Thoracic aorta (tissue), 2 donors: ENCODE measurements at regions not wholly inside any gene's neighbourhood (a gene's known extent, or its start where the extent isn't known, plus 50 kb on each side); places are given as distances from the start of the nearest gene placed in this dataset.

Experiments used
- ATAC-seq: fragments of 150-250 bp; one replicate; pipeline ENCODE4 v1.8.0; 2017; ENCODE audit warnings: low read depth; ENCODE audit not compliant: insufficient number of reproducible peaks, low FRiP score
- DNase-seq: peaks from one replicate; pipeline ENCODE4 v3.0.0-alpha.2; 2020; ENCODE audit warnings: low spot score
- H3K27ac ChIP-seq, 2 donors: fragments of 200-600 bp; sonication (generic); 1 replicate in 1 of 2; 2 replicates in 1 of 2; pipeline ENCODE4 v1.5.1; 2016; ENCODE audit warnings: mild to moderate bottlenecking in 2 of 2, moderate library complexity in 2 of 2
- H3K27me3 ChIP-seq: fragments of 200-600 bp; sonication (generic); replicated peaks from 2 replicates; pipeline ENCODE4 v1.6.0; 2016; ENCODE audit warnings: mild to moderate bottlenecking; ENCODE audit not compliant: insufficient read depth
- H3K36me3 ChIP-seq: fragments of 200-600 bp; sonication (generic); one replicate; pipeline ENCODE4 v1.5.1; 2016
- H3K4me1 ChIP-seq, 2 donors: fragments of 200-600 bp; sonication (generic); 1 replicate in 1 of 2; 2 replicates in 1 of 2; pipeline versions ENCODE4 v1.5.1 to v1.6.0; 2016; ENCODE audit warnings: low read depth in 2 of 2, mild to moderate bottlenecking in 1 of 2; ENCODE audit not compliant: control insufficient read depth in 1 of 2
- H3K4me3 ChIP-seq: fragments of 200-600 bp; sonication (generic); 2 replicates; pipeline ENCODE4 v1.5.1; 2016; ENCODE audit warnings: mild to moderate bottlenecking
- H3K9me3 ChIP-seq: fragments of 200-600 bp; sonication (generic); 2 replicates; pipeline ENCODE4 v1.5.1; 2016
- TF ChIP-seq, protein P1 (sequence below): fragments of 200-600 bp; sonication (generic); IDR thresholded peaks from one replicate; pipeline ENCODE4 v1.5.1; 2019; ENCODE audit warnings: antibody characterized with exemption

DNA sequence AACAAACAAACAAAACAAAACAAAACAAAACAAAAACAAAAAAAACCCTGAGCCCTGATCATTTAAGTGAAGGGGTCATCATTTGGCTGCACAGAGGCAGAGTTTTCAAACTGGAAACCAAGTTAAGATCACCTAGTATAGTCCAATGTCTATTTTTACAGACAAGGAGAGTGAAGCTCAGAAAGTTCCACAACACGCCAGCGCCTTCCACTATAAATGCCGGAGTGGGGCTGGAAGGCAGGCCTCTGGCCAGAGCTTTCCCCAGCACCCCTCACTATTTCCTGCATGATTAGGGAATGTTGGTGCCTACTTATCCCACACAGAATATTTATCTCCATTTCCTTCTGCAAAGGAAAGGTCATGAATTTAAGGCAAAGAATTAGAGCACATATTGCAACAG, 319.7 kb upstream of the WWC1 start:
- Histone ChIP-seq H3K36me3 (no peaks in the 10 kb centered on the region), H3K4me1 (no peaks in the 10 kb centered on the region), H3K4me3 (no peak overlapping the region), H3K27ac (no peak overlapping the region), H3K27me3 (no peaks in the 10 kb centered on the region), H3K9me3 (no peaks in the 10 kb centered on the region)
- TF ChIP-seq, protein P1, sequence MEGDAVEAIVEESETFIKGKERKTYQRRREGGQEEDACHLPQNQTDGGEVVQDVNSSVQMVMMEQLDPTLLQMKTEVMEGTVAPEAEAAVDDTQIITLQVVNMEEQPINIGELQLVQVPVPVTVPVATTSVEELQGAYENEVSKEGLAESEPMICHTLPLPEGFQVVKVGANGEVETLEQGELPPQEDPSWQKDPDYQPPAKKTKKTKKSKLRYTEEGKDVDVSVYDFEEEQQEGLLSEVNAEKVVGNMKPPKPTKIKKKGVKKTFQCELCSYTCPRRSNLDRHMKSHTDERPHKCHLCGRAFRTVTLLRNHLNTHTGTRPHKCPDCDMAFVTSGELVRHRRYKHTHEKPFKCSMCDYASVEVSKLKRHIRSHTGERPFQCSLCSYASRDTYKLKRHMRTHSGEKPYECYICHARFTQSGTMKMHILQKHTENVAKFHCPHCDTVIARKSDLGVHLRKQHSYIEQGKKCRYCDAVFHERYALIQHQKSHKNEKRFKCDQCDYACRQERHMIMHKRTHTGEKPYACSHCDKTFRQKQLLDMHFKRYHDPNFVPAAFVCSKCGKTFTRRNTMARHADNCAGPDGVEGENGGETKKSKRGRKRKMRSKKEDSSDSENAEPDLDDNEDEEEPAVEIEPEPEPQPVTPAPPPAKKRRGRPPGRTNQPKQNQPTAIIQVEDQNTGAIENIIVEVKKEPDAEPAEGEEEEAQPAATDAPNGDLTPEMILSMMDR: no peak
- DNase-seq (no peak), ATAC-seq (no peak)

DNA sequence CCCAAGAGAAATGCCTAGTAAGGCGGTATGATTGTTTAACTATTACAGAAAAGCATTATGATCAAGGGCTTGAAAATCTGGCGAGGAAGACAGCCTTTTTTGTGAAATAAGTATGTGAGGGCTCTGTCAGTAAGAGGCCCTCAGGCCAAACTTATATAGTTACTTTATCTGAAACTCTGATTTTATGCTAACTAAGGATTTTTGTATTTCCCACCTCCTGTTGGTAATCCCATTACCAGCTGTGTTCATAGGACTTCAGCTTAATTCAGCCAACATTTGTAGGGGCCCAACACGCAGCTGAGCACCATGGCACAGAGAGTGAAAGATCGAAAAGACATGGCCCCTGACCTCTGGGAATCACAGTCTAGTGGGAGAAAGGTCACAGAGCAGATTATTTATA, 318.3 kb upstream of the WWC1 start:
- H3K4me3 ChIP-seq: no peak overlapping the region
- DNase-seq: no peak
- H3K27me3 ChIP-seq: no peaks in the 10 kb centered on the region
- TF ChIP-seq, protein P1: no peak
- no peaks in the 10 kb centered on the region for H3K9me3 ChIP-seq
- no peak for ATAC-seq
- no peak overlapping the region for H3K27ac ChIP-seq
- no peaks in the 10 kb centered on the region for H3K4me1 ChIP-seq
- no peaks in the 10 kb centered on the region for H3K36me3 ChIP-seq

GRCh38 chr5:167984951-167985350, 306.5 kb upstream of the WWC1 start:
- TF ChIP-seq, protein P1: no peak
- no peaks in the 10 kb centered on the region for H3K36me3 ChIP-seq
- H3K27ac ChIP-seq: no peak overlapping the region
- H3K9me3 ChIP-seq: no peaks in the 10 kb centered on the region
- no peak for DNase-seq
- H3K4me3 ChIP-seq: no peak overlapping the region
- no peak for ATAC-seq
- no peaks in the 10 kb centered on the region for H3K4me1 ChIP-seq
- no peaks in the 10 kb centered on the region for H3K27me3 ChIP-seq

GRCh38 chr5:167985373-167985772, 306.1 kb upstream of the WWC1 start:
- Histone ChIP-seq H3K27ac (no peak overlapping the region), H3K9me3 (no peaks in the 10 kb centered on the region), H3K4me1 (no peaks in the 10 kb centered on the region), H3K27me3 (no peaks in the 10 kb centered on the region), H3K4me3 (no peak overlapping the region), H3K36me3 (no peaks in the 10 kb centered on the region)
- ATAC-seq: no peak
- DNase-seq: no peak
- TF ChIP-seq, protein P1: no peak

- H3K4me3 ChIP-seq: no peak overlapping the region
- no peak for ATAC-seq
Measured at GRCh38 chr5:167987490-167988280, 303.8 kb upstream of the WWC1 start.

More at GRCh38 chr5:167987490-167988280, 303.8 kb upstream of the WWC1 start:
- Histone ChIP-seq H3K36me3 (no peaks in the 10 kb centered on the region), H3K27ac (no peak overlapping the region), H3K9me3 (no peaks in the 10 kb centered on the region), H3K4me1 (no peaks in the 10 kb centered on the region), H3K27me3 (no peaks in the 10 kb centered on the region)
- TF ChIP-seq, protein P1: no peak
- DNase-seq: no peak
